ENCODE measurements at regions not wholly inside any gene's neighbourhood (a gene's known extent, or its start where the extent isn't known, plus 50 kb on each side); places are given as distances from the start of the nearest gene placed in this dataset.
"Not testable (repeated sequence)": the region's sequence is repeated elsewhere in the genome, so short reads cannot be mapped to it uniquely, and the experiment has no call there.

DNA sequence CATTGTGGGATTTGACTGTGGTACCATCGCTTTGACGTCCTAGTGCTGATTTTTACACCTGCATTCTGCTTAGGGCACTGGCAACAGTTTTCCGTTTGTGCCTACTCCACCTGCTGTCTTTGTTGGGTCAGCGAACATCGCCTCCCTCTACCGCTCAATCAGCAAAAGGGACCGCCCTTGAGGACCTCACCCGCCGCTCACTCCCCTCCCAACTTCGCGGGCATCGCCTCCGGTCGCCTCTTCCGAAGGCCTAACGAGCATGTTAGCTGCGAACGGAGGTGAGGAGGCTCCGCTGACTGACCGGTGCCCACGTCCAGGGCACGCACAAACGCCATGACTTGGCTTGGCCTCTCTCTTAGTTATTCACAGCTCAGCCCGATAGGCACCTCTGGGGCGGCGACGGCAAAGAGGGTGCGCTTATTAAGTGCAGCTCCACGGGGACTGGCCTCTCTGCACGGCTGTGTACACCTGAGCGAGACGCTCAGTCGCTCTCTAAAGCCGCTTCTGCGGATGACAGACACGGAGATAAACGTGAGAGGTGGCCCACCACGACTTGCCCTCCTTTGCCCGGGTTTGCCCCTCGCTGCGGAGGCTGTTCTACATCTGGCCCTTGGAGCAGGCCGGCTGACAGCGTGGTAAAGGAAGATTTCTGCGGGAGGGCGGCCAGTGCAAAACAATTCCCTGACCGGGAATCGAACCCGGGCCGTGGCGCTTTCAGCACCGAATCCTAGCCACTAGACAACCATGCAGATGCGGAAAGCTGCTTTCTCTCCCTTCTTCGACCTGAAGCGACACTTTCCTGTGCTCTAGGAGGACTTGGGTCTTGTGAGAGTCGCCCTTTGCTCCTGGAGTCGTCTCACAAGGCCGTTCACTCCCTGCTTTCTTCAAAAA, 179.5 kb downstream of the FAM72C start:
- H3K27me3 ChIP-seq (replicated peaks in 1 of 7); H3K36me3 ChIP-seq; H3K4me3 ChIP-seq; H3K27ac ChIP-seq; H3K4me1 ChIP-seq; H3K9me3 ChIP-seq; DNase-seq; intact Hi-C loops (cut with DNase I; ENCODE audit: low total_unique reads): not testable (repeated sequence)
- no CpG with 5 or more reads among the region's 57 CpGs for WGBS, 5 donors

DNA sequence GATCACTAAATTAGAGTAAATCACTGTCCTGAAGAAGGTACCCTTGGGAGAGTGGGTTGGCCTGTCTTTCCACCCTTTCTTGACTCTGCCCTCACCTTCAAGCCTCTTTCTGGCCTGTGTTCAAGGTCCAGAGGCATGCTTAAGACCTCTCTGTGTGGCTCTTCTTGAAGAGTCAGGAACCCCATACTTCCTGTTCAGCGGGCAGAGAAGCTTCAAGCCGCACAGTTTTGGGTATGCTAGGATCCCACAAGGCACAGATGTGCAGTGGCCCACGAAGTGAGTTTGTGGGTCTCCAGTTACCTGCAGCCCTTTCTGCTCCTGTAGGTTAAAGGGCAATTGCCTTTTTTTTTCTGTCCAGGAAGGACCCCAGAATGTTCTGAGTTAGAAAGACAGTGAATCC, 185.4 kb downstream of the FAM72C start:
- H3K36me3 ChIP-seq; H3K27ac ChIP-seq; DNase-seq; H3K9me3 ChIP-seq; H3K4me1 ChIP-seq; H3K4me3 ChIP-seq; H3K27me3 ChIP-seq (replicated peaks in 1 of 7); intact Hi-C loops (cut with DNase I; ENCODE audit: low total_unique reads): not testable (repeated sequence)
- WGBS, 5 donors = no CpG with 5 or more reads among the region's 3 CpGs

DNA sequence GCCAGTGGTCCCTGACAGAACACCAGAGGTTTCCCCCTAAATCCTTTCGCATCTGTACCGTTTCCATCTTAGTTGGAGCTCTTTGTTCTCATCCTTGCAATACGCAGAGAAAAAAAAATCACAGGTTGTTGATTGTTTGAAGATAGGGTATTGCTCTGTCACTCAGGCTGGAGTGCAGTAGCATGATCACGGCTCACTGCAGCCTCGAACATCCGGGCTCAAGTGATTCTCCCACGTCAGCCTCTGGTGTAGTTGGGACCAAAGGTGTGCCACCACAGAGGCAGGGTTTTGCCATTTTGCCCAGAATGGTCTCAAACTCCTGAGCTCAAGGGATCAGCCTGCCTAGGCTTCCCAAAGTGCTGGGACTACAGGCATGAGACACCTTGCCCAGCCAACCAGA, 185.9 kb downstream of the FAM72C start:
- H3K36me3 ChIP-seq; H3K4me1 ChIP-seq; H3K9me3 ChIP-seq; H3K4me3 ChIP-seq; H3K27me3 ChIP-seq (replicated peaks in 1 of 7); intact Hi-C loops (cut with DNase I; ENCODE audit: low total_unique reads); DNase-seq; H3K27ac ChIP-seq: not testable (repeated sequence)
- 95 to 100% (median 100%) methylated on average over 1 to 2 of the region's 7 CpGs; no CpG with 5 or more reads in 2 of the 5 donors for WGBS, 5 donors

DNA sequence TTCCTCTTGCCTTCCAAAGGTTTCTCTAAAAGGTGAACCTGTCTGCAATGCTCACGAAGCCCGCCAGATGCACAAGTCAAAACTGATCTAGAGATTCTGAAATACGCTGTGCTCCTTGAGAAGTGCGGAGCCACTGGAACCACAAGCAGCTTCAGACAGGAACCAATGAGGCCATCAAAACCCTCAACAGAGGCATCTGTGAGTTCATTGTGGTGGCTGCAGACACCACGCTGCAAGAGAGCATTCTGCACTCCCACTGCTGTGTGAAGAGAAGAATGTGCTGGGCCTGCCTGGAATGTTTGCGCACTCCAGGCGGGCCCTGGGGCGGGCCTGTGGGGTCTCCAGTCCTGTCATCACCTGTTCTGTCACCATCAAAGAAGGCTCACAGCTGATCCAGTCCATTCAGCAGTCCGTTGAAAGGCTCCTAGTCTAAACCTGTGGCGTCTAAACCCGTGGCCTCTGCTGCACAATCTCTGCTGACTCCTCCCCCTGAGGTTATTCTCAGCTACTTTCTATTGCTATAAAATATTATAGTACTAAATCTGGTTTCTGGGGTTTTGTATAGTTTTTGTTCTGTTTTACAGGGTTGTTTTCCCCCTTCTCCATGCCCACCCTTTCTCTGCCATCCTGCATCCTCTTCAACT, 187.4 kb downstream of the FAM72C start:
- DNase-seq = not testable (repeated sequence)

DNA sequence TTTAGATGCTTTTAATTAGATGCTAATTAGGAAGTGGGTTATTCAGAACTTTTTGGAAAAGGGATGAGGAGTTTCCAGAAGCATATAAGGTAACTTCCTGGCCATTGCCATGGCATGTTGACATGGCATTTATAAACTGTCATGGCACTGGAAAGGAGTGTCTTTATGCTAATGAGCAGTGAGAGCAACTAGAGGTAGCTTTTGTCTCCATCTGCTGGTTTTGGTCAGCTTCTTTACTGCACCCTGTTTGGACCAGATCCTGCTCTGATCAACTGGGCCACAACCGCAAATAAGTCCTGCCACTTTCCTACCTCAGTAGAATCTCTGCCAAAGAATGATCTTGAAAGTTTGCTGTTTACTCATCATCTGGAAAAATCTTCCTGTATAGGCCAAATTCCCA, 193.6 kb downstream of the FAM72C start:
- DNase-seq; intact Hi-C loops (cut with DNase I; ENCODE audit: low total_unique reads); H3K36me3 ChIP-seq; H3K9me3 ChIP-seq; H3K4me1 ChIP-seq; H3K4me3 ChIP-seq; H3K27ac ChIP-seq; H3K27me3 ChIP-seq (replicated peaks in 1 of 7): not testable (repeated sequence)
- no CpG with 5 or more reads among the region's 1 CpG for WGBS, 5 donors

More for the DNA sequence above, 187.4 kb downstream of the FAM72C start:
- H3K4me1 ChIP-seq; H3K36me3 ChIP-seq; H3K27me3 ChIP-seq (replicated peaks in 1 of 7); H3K27ac ChIP-seq; H3K9me3 ChIP-seq; intact Hi-C loops (cut with DNase I; ENCODE audit: low total_unique reads); H3K4me3 ChIP-seq: not testable (repeated sequence)
- WGBS, 5 donors = 91 to 99% (median 95%) methylated on average over 3 to 4 of the region's 11 CpGs; no CpG with 5 or more reads in 2 of the 5 donors

DNA sequence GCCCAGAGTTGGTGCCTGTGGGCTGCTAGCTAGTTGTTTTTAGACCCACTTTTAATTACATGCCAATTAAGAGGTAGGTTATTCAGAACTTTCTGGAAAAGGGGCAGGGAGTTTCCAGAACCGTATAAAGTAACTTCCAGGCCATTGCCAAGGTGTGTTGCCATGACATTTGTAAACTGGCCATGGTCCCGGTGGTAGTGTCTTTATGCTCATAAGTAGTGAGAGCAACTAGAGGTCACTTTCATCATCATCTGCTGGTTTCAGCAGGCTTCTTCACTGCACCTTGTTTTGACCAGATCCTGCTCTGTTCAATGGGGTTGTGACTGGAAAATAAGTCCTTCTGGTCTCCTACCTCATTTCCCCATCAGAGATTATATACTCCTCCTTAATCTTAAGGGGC, 207.0 kb downstream of the FAM72C start:
- H3K4me1 ChIP-seq; DNase-seq; H3K9me3 ChIP-seq; H3K36me3 ChIP-seq; H3K27me3 ChIP-seq (replicated peaks in 1 of 7); H3K4me3 ChIP-seq; H3K27ac ChIP-seq; intact Hi-C loops (cut with DNase I; ENCODE audit: low total_unique reads): not testable (repeated sequence)
- WGBS, 5 donors = 70 to 100% (median 74%) methylated on average over 1 to 2 of the region's 2 CpGs

DNA sequence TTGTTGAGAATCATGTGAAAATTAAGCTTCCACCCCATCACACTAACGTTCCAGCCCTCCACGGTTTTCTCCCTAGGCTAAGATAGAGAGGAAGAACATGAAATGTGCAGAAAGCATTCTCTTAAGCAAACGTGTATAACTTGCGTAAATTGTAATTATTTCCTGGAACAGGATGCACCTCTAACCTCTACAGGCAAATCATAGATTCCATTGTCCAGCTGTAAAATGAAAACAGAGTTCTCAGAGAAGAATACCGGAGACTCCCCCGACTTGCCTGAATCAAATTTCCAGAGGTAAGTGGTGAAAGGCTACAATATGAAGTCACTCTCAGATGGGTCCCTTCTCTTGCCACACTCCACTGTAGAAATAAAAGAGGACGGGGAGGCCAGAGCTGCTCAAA, 211.4 kb downstream of the FAM72C start:
- H3K27ac ChIP-seq; DNase-seq; H3K27me3 ChIP-seq (replicated peaks in 1 of 7); H3K36me3 ChIP-seq; intact Hi-C loops (cut with DNase I; ENCODE audit: low total_unique reads); H3K4me3 ChIP-seq; H3K4me1 ChIP-seq; H3K9me3 ChIP-seq: not testable (repeated sequence)
- WGBS, 5 donors = 38 to 61% (median 48%) methylated on average over 5 of the region's 7 CpGs; no CpG with 5 or more reads in 1 of the 5 donors

DNA sequence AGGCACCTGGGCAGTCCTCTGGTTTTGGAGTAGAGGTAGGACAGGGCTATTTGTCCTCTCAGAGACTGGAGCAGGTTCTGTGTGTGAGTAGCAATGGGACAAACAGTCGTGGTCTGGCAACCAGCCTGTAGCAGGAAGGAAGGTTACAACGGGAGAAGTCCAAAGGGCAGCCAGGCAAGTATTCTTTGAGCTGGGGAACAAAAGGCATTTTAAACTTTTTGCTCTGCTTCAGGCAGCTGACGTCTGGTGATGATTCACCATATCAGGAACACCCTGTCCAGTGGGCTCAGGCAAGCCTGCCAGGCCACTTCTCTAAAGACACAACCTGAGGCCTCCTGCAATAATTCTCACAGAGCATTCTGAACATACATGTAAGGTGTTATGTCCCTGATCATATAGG, 215.8 kb downstream of the FAM72C start:
- 13 to 33% (median 26%) methylated on average over 2 to 3 of the region's 3 CpGs for WGBS, 5 donors
- H3K27ac ChIP-seq = not testable (repeated sequence)

More for the DNA sequence above, 215.8 kb downstream of the FAM72C start:
- H3K36me3 ChIP-seq; H3K27me3 ChIP-seq (replicated peaks in 1 of 7); H3K4me1 ChIP-seq; intact Hi-C loops (cut with DNase I; ENCODE audit: low total_unique reads); H3K4me3 ChIP-seq; H3K9me3 ChIP-seq; DNase-seq: not testable (repeated sequence)
